PC-3 (cell line): ENCODE measurements at regions not wholly inside any gene's neighbourhood (a gene's known extent, or its start where the extent isn't known, plus 50 kb on each side); places are given as distances from the start of the nearest gene placed in this dataset.

Experiments
- ATAC-seq: fragments of 200-7000 bp; cut with Tn5 transposase; 2 replicates; pipeline ENCODE4 v1.9.1; 2020; ENCODE audit warnings: mild to moderate bottlenecking, moderate library complexity
- BruUV-seq: library from RNA; stranded (reverse); fragments of 400-500 nt; replicated peaks from 2 replicates; lab custom pipeline; 2021; lab: Mats Ljungman, UMichigan
- CTCF ChIA-PET: fragments of 300-600 bp; sonication (Branson Sonifier 250); formaldehyde crosslinking; loops from one replicate; lab custom pipeline; 2022; ENCODE audit warnings: antibody characterized with exemption; lab: Charles Lee
- POLR2A ChIA-PET: fragments of 300-600 bp; sonication (Branson Sonifier 250); formaldehyde crosslinking; loops from one replicate; lab custom pipeline; 2022; ENCODE audit warnings: antibody characterized with exemption; ENCODE audit not compliant: unreplicated experiment; lab: Charles Lee
- DNase-seq: peaks from one replicate; pipeline ENCODE4 v3.0.0-alpha.2; 2015
- H2AFZ ChIP-seq: fragments of 300-600 bp; sonication (generic); 2 replicates; pipeline ENCODE4 v1.6.0; 2016; ENCODE audit warnings: antibody characterized with exemption, low read length
- H3F3A ChIP-seq: fragments of 300-600 bp; sonication (generic); one replicate; pipeline ENCODE4 v1.6.0; 2017; ENCODE audit warnings: antibody characterized with exemption, low read length, control low read depth, mild to moderate bottlenecking; ENCODE audit not compliant: unreplicated experiment
- H3K27ac ChIP-seq: fragments of 300-600 bp; sonication (generic); 2 replicates; pipeline ENCODE4 v1.5.1; 2016; ENCODE audit warnings: mild to moderate bottlenecking, low read length
- H3K27me3 ChIP-seq: fragments of 300-600 bp; sonication (generic); 2 replicates; pipeline ENCODE4 v1.6.1; 2016; ENCODE audit warnings: low read length, mixed read lengths
- H3K36me3 ChIP-seq: fragments of 300-600 bp; sonication (generic); 2 replicates; pipeline ENCODE4 v1.6.1; 2016; ENCODE audit warnings: low read depth, mixed run types, low read length, mixed read lengths
- H3K4me1 ChIP-seq: fragments of 300-600 bp; sonication (generic); 2 replicates; pipeline ENCODE4 v1.5.1; 2016; ENCODE audit warnings: low read length; ENCODE audit not compliant: insufficient read depth
- H3K4me2 ChIP-seq: fragments of 300-600 bp; sonication (generic); 2 replicates; pipeline ENCODE4 v1.6.0; 2016; ENCODE audit warnings: low read length
- H3K4me3 ChIP-seq: fragments of 300-600 bp; sonication (generic); 2 replicates; pipeline ENCODE4 v1.5.1; 2016; ENCODE audit warnings: mild to moderate bottlenecking, low read length, mixed read lengths
- H3K79me2 ChIP-seq: fragments of 300-600 bp; sonication (generic); 2 replicates; pipeline ENCODE4 v1.6.1; 2017; ENCODE audit warnings: low read length, mixed read lengths
- H3K9ac ChIP-seq: fragments of 300-600 bp; sonication (generic); 2 replicates; pipeline ENCODE4 v1.6.0; 2016; ENCODE audit warnings: mild to moderate bottlenecking, low read length
- H3K9me2 ChIP-seq: fragments of 300-600 bp; sonication (generic); replicated peaks from 2 replicates; pipeline ENCODE4 v1.6.1; 2016; ENCODE audit warnings: mixed run types, low read length, mixed read lengths
- H3K9me3 ChIP-seq: fragments of 300-600 bp; sonication (generic); 2 replicates; pipeline ENCODE4 v1.6.1; 2016; ENCODE audit warnings: low read length, mixed read lengths
- H4K20me1 ChIP-seq: fragments of 300-600 bp; sonication (generic); 2 replicates; pipeline ENCODE4 v1.6.1; 2016; ENCODE audit warnings: low read length, mixed read lengths
- EZH2 ChIP-seq: fragments of 300-600 bp; sonication (generic); IDR thresholded peaks from one replicate; pipeline ENCODE4 v1.6.1; 2017; ENCODE audit warnings: antibody characterized with exemption, mild to moderate bottlenecking, low read length; ENCODE audit not compliant: unreplicated experiment
- EZH2phosphoT487 ChIP-seq: fragments of 300-600 bp; sonication (generic); IDR thresholded peaks from 2 replicates; pipeline ENCODE4 v1.6.1; 2018; ENCODE audit warnings: mild to moderate bottlenecking, antibody characterized with exemption, low read length, borderline replicate concordance
- intact Hi-C: fragments of 100-400 bp; cut with micrococcal nuclease; formaldehyde crosslinking; loops from 2 replicates; pipeline ENCODE4 v1.9.0; 2023
- TF ChIP-seq, protein P1 (sequence below): fragments of 300-600 bp; sonication (generic); conservative IDR thresholded peaks from 2 replicates; pipeline ENCODE4 v1.5.1; 2017; ENCODE audit warnings: antibody characterized with exemption, low read depth, mild to moderate bottlenecking, low read length

DNA sequence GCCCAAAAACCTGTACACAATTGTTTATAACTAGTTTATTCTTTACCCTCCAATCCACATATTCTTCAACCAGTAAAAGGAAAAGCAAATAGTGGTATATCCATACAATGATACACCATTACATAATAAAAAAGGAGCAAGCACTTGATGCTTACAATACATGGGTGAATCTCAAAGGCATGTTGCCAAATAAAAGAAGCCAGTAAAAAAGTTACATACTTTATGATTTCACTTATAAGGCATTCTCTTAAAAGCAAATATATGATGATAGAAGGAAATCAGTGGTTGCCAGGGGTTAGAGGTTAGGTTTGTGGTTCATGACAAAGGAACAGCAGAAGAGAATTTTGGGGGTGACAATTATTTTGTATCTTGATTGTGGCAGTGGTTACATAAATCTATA is 896.1 kb upstream of the LCORL start:
- CTCF ChIA-PET = no interaction called here

DNA sequence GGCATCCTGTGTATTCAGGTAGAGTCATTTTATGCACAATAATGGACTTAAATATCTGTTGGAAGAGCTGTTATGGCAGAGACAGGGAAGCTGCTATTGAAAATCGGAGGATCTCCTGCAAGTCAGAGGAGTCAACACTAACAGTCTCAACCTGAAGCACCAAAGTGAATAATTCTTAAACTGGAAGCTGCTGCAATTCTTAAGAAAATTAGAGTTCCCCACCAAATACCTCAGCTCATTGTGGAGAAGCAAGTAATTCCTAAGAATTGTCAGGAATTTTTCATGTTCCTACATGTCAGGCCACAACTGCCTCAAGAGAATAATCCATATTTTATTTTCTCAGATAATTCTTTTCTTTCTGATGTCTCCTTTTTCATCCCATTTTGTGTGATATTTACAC is 892.6 kb upstream of the LCORL start:
- no peaks in the 10 kb centered on the region for H3K9me2 ChIP-seq
- ATAC-seq = no peak
- no peak overlapping the region for H3K27ac ChIP-seq
- CTCF ChIA-PET = no interaction called here
- intact Hi-C loops = no loop called here
- H3K27me3 ChIP-seq = no peaks in the 10 kb centered on the region
- no peaks in the 10 kb centered on the region for H3K9me3 ChIP-seq
- no TSS peak for BruUV-seq
- no peaks in the 10 kb centered on the region for H3K36me3 ChIP-seq
- H3K4me1 ChIP-seq = no peaks in the 10 kb centered on the region
- H3K4me3 ChIP-seq = no peak overlapping the region
- POLR2A ChIA-PET = no interaction called here
- H4K20me1 ChIP-seq = no peaks in the 10 kb centered on the region
- no peaks in the 10 kb centered on the region for H3K79me2 ChIP-seq
- no peak overlapping the region for H2AFZ ChIP-seq
- H3F3A ChIP-seq = no peaks in the 10 kb centered on the region
- TF ChIP-seq EZH2 (no peak), EZH2phosphoT487 (no peak)
- TF ChIP-seq, protein P1, sequence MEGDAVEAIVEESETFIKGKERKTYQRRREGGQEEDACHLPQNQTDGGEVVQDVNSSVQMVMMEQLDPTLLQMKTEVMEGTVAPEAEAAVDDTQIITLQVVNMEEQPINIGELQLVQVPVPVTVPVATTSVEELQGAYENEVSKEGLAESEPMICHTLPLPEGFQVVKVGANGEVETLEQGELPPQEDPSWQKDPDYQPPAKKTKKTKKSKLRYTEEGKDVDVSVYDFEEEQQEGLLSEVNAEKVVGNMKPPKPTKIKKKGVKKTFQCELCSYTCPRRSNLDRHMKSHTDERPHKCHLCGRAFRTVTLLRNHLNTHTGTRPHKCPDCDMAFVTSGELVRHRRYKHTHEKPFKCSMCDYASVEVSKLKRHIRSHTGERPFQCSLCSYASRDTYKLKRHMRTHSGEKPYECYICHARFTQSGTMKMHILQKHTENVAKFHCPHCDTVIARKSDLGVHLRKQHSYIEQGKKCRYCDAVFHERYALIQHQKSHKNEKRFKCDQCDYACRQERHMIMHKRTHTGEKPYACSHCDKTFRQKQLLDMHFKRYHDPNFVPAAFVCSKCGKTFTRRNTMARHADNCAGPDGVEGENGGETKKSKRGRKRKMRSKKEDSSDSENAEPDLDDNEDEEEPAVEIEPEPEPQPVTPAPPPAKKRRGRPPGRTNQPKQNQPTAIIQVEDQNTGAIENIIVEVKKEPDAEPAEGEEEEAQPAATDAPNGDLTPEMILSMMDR = no peak
- DNase-seq = no peak
- H3K9ac ChIP-seq = no peak overlapping the region
- no peak overlapping the region for H3K4me2 ChIP-seq

More for the DNA sequence above, 896.1 kb upstream of the LCORL start:
- no peak overlapping the region for H2AFZ ChIP-seq
- H3K4me3 ChIP-seq = no peak overlapping the region
- H3K36me3 ChIP-seq = no peaks in the 10 kb centered on the region
- H3K27ac ChIP-seq = no peak overlapping the region
- peak; percentile 65 for DNase-seq
- H3K27me3 ChIP-seq = no peaks in the 10 kb centered on the region
- H4K20me1 ChIP-seq = no peaks in the 10 kb centered on the region
- intact Hi-C loops = loop anchor here (1.0 kb wide), 1 partner anchor 35 kb away; no protein-coding TSS in a partner anchor
- no peaks in the 10 kb centered on the region for H3K4me1 ChIP-seq
- H3F3A ChIP-seq = no peaks in the 10 kb centered on the region
- no peak overlapping the region for H3K4me2 ChIP-seq
- peak; percentile 64 for ATAC-seq
- TF ChIP-seq EZH2phosphoT487 (no peak), EZH2 (no peak)
- TF ChIP-seq, protein P1 = no peak
- no peak overlapping the region for H3K9ac ChIP-seq
- BruUV-seq = no TSS peak
- H3K9me2 ChIP-seq = no peaks in the 10 kb centered on the region
- POLR2A ChIA-PET = interaction anchor here (0.6 kb wide), 1 partner anchor 182 kb away, joined by 3 read pairs; no protein-coding TSS in a partner anchor
- H3K79me2 ChIP-seq = no peaks in the 10 kb centered on the region
- no peaks in the 10 kb centered on the region for H3K9me3 ChIP-seq

DNA sequence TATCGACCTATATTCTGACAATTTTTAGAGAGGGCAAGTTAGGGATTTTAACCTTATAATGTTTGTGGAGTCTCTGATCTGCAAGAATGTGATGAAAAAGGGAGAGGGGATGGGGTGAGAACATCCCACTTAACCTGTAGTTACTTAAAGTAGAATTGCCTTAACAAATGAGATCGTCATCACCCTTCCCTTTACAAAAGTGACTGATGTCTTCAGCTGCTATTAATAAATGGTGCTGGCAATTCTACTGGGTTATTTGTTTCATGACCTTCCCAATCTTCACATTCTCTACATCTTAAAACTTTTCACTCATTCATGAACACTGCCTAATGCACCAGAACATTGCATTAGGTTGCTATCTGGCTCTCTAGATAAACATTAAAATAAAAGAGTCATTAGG is 873.4 kb upstream of the LCORL start:
- BruUV-seq = no TSS peak
- Histone ChIP-seq H3K9ac (no peak overlapping the region), H3K27ac (no peak overlapping the region), H2AFZ (no peak overlapping the region), H3K79me2 (no peaks in the 10 kb centered on the region), H3K27me3 (no peaks in the 10 kb centered on the region), H3K4me2 (no peak overlapping the region), H3K9me2 (no peaks in the 10 kb centered on the region), H3F3A (no peaks in the 10 kb centered on the region), H3K9me3 (no peaks in the 10 kb centered on the region), H4K20me1 (no peaks in the 10 kb centered on the region), H3K36me3 (no peaks in the 10 kb centered on the region), H3K4me3 (no peak overlapping the region), H3K4me1 (no peaks in the 10 kb centered on the region)
- POLR2A ChIA-PET = no interaction called here
- TF ChIP-seq EZH2 = no peak
- TF ChIP-seq, protein P1 = no peak
- TF ChIP-seq EZH2phosphoT487 = no peak
- intact Hi-C loops = no loop called here
- ATAC-seq (no peak), DNase-seq (no peak)
- CTCF ChIA-PET = no interaction called here
